ENCODE measurements at regions not wholly inside any gene's neighbourhood (a gene's known extent, or its start where the extent isn't known, plus 50 kb on each side); places are given as distances from the start of the nearest gene placed in this dataset.

- Histone ChIP-seq H3K9ac (ENCODE audit: control insufficient read depth, extremely low read depth, insufficient read depth, low read length) (no peak overlapping the region), H3K27ac (ENCODE audit: control insufficient read depth, insufficient read depth, low read length) (no peak overlapping the region), H3K4me3 (ENCODE audit: control insufficient read depth in 2 of 3, extremely low read depth in 1 of 3, insufficient read depth in 2 of 3, low read depth in 1 of 3, low read length in 3 of 3) (no peak overlapping the region), H3K9me3 (ENCODE audit: control insufficient read depth, low read depth, low read length) (no peaks in the 10 kb centered on the region), H2AFZ (ENCODE audit: control insufficient read depth, low read length) (no peak overlapping the region), H4K20me1 (ENCODE audit: control insufficient read depth, extremely low read depth, insufficient read depth, low read length) (no peaks in the 10 kb centered on the region), H3K36me3 (ENCODE audit: control insufficient read depth in 2 of 2, extremely low read depth in 1 of 2, insufficient read depth in 2 of 2, low read length in 2 of 2) (no peaks in the 10 kb centered on the region), H3K9me1 (ENCODE audit: control insufficient read depth, extremely low read depth, insufficient read depth, low read length) (no peaks in the 10 kb centered on the region), H3K27me3 (ENCODE audit: control insufficient read depth, extremely low read depth, insufficient read depth, low read length) (no peaks in the 10 kb centered on the region), H3K4me2 (ENCODE audit: control insufficient read depth, extremely low read depth, insufficient read depth, low read depth, low read length) (no peak overlapping the region), H3K79me2 (ENCODE audit: control insufficient read depth, insufficient read depth, low read length) (no peaks in the 10 kb centered on the region), H3K4me1 (ENCODE audit: control insufficient read depth, extremely low read depth, insufficient read depth, low read length) (no peaks in the 10 kb centered on the region)
- dilution Hi-C loops (cut with MboI; ENCODE audit: extremely low pct_ligation_motif_present, low sequenced_read_pairs) = no loop called here
- TF ChIP-seq CTCF (optimal IDR thresholded peaks at IDR 0.05 in 1 of 3, IDR thresholded peaks at IDR 0.05 in 1 of 3, conservative IDR thresholded peaks at IDR 0.05 in 1 of 3; ENCODE audit: extremely low read depth in 1 of 3, insufficient read depth in 2 of 3, low read length in 3 of 3) (no peak), EZH2 (IDR thresholded peaks at IDR 0.05; ENCODE audit: low read length) (no peak)
- no peak for DNase-seq (ENCODE audit: low read depth, low spot score)
- FAIRE-seq = no peak
These were observed 54.9 kb upstream of the NLGN1 start for GRCh38 chr3:173342679-173343078.

GRCh38 chr3:173340626-173341025 lies 56.9 kb upstream of the NLGN1 start:
- Histone ChIP-seq H3K4me2 (ENCODE audit: control insufficient read depth, extremely low read depth, insufficient read depth, low read depth, low read length) (no peak overlapping the region), H3K36me3 (ENCODE audit: control insufficient read depth in 2 of 2, extremely low read depth in 1 of 2, insufficient read depth in 2 of 2, low read length in 2 of 2) (no peaks in the 10 kb centered on the region), H3K9me3 (ENCODE audit: control insufficient read depth, low read depth, low read length) (no peaks in the 10 kb centered on the region), H3K9ac (ENCODE audit: control insufficient read depth, extremely low read depth, insufficient read depth, low read length) (no peak overlapping the region), H3K4me1 (ENCODE audit: control insufficient read depth, extremely low read depth, insufficient read depth, low read length) (no peaks in the 10 kb centered on the region), H3K79me2 (ENCODE audit: control insufficient read depth, insufficient read depth, low read length) (no peaks in the 10 kb centered on the region), H3K9me1 (ENCODE audit: control insufficient read depth, extremely low read depth, insufficient read depth, low read length) (no peaks in the 10 kb centered on the region), H3K27me3 (ENCODE audit: control insufficient read depth, extremely low read depth, insufficient read depth, low read length) (no peaks in the 10 kb centered on the region), H2AFZ (ENCODE audit: control insufficient read depth, low read length) (no peak overlapping the region), H3K4me3 (ENCODE audit: control insufficient read depth in 2 of 3, extremely low read depth in 1 of 3, insufficient read depth in 2 of 3, low read depth in 1 of 3, low read length in 3 of 3) (no peak overlapping the region), H3K27ac (ENCODE audit: control insufficient read depth, insufficient read depth, low read length) (no peak overlapping the region), H4K20me1 (ENCODE audit: control insufficient read depth, extremely low read depth, insufficient read depth, low read length) (no peaks in the 10 kb centered on the region)
- FAIRE-seq (no peak), DNase-seq (ENCODE audit: low read depth, low spot score) (no peak)
- TF ChIP-seq EZH2 (IDR thresholded peaks at IDR 0.05; ENCODE audit: low read length) (no peak), CTCF (optimal IDR thresholded peaks at IDR 0.05 in 1 of 3, IDR thresholded peaks at IDR 0.05 in 1 of 3, conservative IDR thresholded peaks at IDR 0.05 in 1 of 3; ENCODE audit: extremely low read depth in 1 of 3, insufficient read depth in 2 of 3, low read length in 3 of 3) (no peak)
- dilution Hi-C loops (cut with MboI; ENCODE audit: extremely low pct_ligation_motif_present, low sequenced_read_pairs) = no loop called here
